NT2/D1 (cell line): ENCODE measurements at regions not wholly inside any gene's neighbourhood (a gene's known extent, or its start where the extent isn't known, plus 50 kb on each side); places are given as distances from the start of the nearest gene placed in this dataset.
"Not testable (repeated sequence)": the region's sequence is repeated elsewhere in the genome, so short reads cannot be mapped to it uniquely, and the experiment has no call there.

Source experiments
- SUZ12 ChIP-seq: IDR thresholded peaks from 2 replicates; pipeline ENCODE4 v1.6.1; 2011; ENCODE audit not compliant: insufficient read length, insufficient read depth; ENCODE audit errors: extremely low read depth
- YY1 ChIP-seq: IDR thresholded peaks from 2 replicates; pipeline ENCODE4 v1.6.1; 2011; ENCODE audit not compliant: insufficient read length, insufficient read depth
- ZNF274 ChIP-seq: IDR thresholded peaks from 2 replicates; pipeline ENCODE4 v1.6.1; 2011; ENCODE audit warnings: mild to moderate bottlenecking, low read depth, low read length

- not testable (repeated sequence) for TF ChIP-seq YY1, SUZ12, ZNF274
Measured at GRCh38 chr2:87593784-87594610, 153.9 kb upstream of the PLGLB2 start.
